Fibroblast of mammary gland (primary cell): ENCODE measurements at regions not wholly inside any gene's neighbourhood (a gene's known extent, or its start where the extent isn't known, plus 50 kb on each side); places are given as distances from the start of the nearest gene placed in this dataset.
"Not testable (repeated sequence)": the region's sequence is repeated elsewhere in the genome, so short reads cannot be mapped to it uniquely, and the experiment has no call there.

Experiments
- DNase-seq: peaks from one replicate; pipeline ENCODE4 v3.0.0-alpha.2; 2010; ENCODE audit warnings: low read depth
- H3K4me3 ChIP-seq: 2 replicates; pipeline ENCODE4 v1.5.1; 2011; ENCODE audit warnings: low read depth, mild to moderate bottlenecking, low read length, moderate library complexity; ENCODE audit not compliant: control insufficient read depth
- CTCF ChIP-seq: conservative IDR thresholded peaks from 2 replicates; pipeline ENCODE4 v1.5.1; 2011; ENCODE audit warnings: low read depth, low read length, inconsistent platforms; ENCODE audit not compliant: control insufficient read depth, insufficient read depth

GRCh38 chr22:23458663-23459541 lies 121.2 kb downstream of the IGLL1 start:
- no peak for DNase-seq
- no peak for TF ChIP-seq CTCF
- no peak overlapping the region for H3K4me3 ChIP-seq

- no peak overlapping the region for H3K4me3 ChIP-seq
- no peak for DNase-seq
- no peak for TF ChIP-seq CTCF
These were observed 122.6 kb downstream of the IGLL1 start for GRCh38 chr22:23457380-23457985.

- DNase-seq, H3K4me3 ChIP-seq: not testable (repeated sequence)
These were observed 123.3 kb downstream of the IGLL1 start for GRCh38 chr22:23456666-23457379.

GRCh38 chr22:23454345-23454744 lies 125.7 kb downstream of the IGLL1 start:
- H3K4me3 ChIP-seq, DNase-seq: not testable (repeated sequence)

- no peak overlapping the region for H3K4me3 ChIP-seq
- DNase-seq, result no peak
- TF ChIP-seq CTCF, result no peak
These were observed 126.8 kb downstream of the IGLL1 start for GRCh38 chr22:23453277-23453676.

GRCh38 chr22:23452231-23453010 lies 127.7 kb downstream of the IGLL1 start:
- DNase-seq, result no peak
- TF ChIP-seq CTCF, result no peak
- H3K4me3 ChIP-seq, result no peak overlapping the region

GRCh38 chr22:23451452-23452230 lies 128.4 kb downstream of the IGLL1 start:
- H3K4me3 ChIP-seq, DNase-seq: not testable (repeated sequence)

- not testable (repeated sequence) for DNase-seq, H3K4me3 ChIP-seq
These were observed 129.3 kb downstream of the IGLL1 start for GRCh38 chr22:23450821-23451220.
